ENCODE measurements at regions not wholly inside any gene's neighbourhood (a gene's known extent, or its start where the extent isn't known, plus 50 kb on each side); places are given as distances from the start of the nearest gene placed in this dataset.

DNA sequence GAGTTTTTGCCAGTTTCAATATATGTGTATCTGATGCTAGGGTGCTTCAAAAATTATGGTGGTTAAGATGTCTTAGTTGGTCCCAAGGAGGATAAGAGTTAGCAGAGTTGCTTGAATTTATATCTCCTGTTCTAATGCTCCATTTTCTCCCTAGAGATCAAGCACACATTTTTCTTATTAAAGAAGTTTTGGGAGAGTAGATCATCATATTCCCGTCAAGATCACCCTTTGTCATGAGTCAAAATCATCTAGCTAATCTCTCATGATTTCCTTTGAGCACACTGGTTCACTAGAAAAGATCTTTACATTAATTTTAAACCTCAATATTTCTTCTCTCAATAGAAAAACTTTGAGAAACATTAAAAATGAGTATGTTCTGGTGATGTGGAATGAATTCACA lies 429.9 kb upstream of the SEMA3A start:
- TF ChIP-seq, protein P1, sequence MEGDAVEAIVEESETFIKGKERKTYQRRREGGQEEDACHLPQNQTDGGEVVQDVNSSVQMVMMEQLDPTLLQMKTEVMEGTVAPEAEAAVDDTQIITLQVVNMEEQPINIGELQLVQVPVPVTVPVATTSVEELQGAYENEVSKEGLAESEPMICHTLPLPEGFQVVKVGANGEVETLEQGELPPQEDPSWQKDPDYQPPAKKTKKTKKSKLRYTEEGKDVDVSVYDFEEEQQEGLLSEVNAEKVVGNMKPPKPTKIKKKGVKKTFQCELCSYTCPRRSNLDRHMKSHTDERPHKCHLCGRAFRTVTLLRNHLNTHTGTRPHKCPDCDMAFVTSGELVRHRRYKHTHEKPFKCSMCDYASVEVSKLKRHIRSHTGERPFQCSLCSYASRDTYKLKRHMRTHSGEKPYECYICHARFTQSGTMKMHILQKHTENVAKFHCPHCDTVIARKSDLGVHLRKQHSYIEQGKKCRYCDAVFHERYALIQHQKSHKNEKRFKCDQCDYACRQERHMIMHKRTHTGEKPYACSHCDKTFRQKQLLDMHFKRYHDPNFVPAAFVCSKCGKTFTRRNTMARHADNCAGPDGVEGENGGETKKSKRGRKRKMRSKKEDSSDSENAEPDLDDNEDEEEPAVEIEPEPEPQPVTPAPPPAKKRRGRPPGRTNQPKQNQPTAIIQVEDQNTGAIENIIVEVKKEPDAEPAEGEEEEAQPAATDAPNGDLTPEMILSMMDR (conservative IDR thresholded peaks at IDR 0.05 in 1 of 2, IDR thresholded peaks at IDR 0.05 in 1 of 2; ENCODE audit: extremely low read depth in 1 of 2, insufficient read depth in 1 of 2, low read depth in 1 of 2, low read length in 2 of 2): no peak
- no peak for TF ChIP-seq EZH2 (IDR thresholded peaks at IDR 0.05; ENCODE audit: borderline replicate concordance, low read length)
